WTC11 (cell line): ENCODE measurements at regions not wholly inside any gene's neighbourhood (a gene's known extent, or its start where the extent isn't known, plus 50 kb on each side); places are given as distances from the start of the nearest gene placed in this dataset.
"Not testable (repeated sequence)": the region's sequence is repeated elsewhere in the genome, so short reads cannot be mapped to it uniquely, and the experiment has no call there.

Experiments used
- ATAC-seq: fragments of 200-7000 bp; cut with Tn5 transposase; 2 replicates; pipeline ENCODE4 v1.10.0; 2021; ENCODE audit warnings: mild to moderate bottlenecking, moderate library complexity
- CTCF ChIA-PET: fragments of 300-600 bp; sonication (Branson Sonifier 250); formaldehyde crosslinking; loops from one replicate; lab custom pipeline; 2021; ENCODE audit warnings: antibody characterized with exemption; lab: Charles Lee
- POLR2A ChIA-PET: fragments of 350-600 bp; sonication (Branson Sonifier 250); formaldehyde crosslinking; loops from one replicate; lab custom pipeline; 2021; ENCODE audit warnings: antibody characterized with exemption; lab: Charles Lee
- DNase-seq: peaks from one replicate; pipeline ENCODE4 v3.0.0; 2021; ENCODE audit warnings: low spot score
- H3K27ac Mint-ChIP-seq: 2 replicates; pipeline ENCODE4 v1.8.0; 2021; ENCODE audit warnings: mixed read lengths
- H3K27me3 Mint-ChIP-seq: 2 replicates; pipeline ENCODE4 v1.8.0; 2021; ENCODE audit warnings: low read depth, mild to moderate bottlenecking, moderate library complexity, mixed read lengths
- H3K36me3 Mint-ChIP-seq: 2 replicates; pipeline ENCODE4 v1.8.0; 2021; ENCODE audit warnings: mixed read lengths
- H3K4me1 Mint-ChIP-seq: 2 replicates; pipeline ENCODE4 v1.8.0; 2022; ENCODE audit warnings: mixed read lengths
- H3K4me3 Mint-ChIP-seq: 2 replicates; pipeline ENCODE4 v1.8.0; 2021; ENCODE audit warnings: mild to moderate bottlenecking, moderate library complexity, mixed read lengths
- H3K9me3 Mint-ChIP-seq: 2 replicates; pipeline ENCODE4 v1.8.0; 2021; ENCODE audit warnings: mixed read lengths
- ATF6 ChIP-seq: sonication (generic); formaldehyde crosslinking; IDR thresholded peaks from 2 replicates; pipeline ENCODE4 v1.8.1; 2023; ENCODE audit warnings: mild to moderate bottlenecking, missing genetic modification reagents
- ETV6 ChIP-seq: sonication (generic); formaldehyde crosslinking; IDR thresholded peaks from 2 replicates; pipeline ENCODE4 v1.8.1; 2022; ENCODE audit warnings: mild to moderate bottlenecking, missing genetic modification reagents
- GTF2I ChIP-seq: fragments of 250-450 bp; sonication (Bioruptor Pico); conservative IDR thresholded peaks from 2 replicates; pipeline ENCODE4 v1.4.0; 2021; ENCODE audit warnings: mild to moderate bottlenecking
- IRF1 ChIP-seq: sonication (generic); formaldehyde crosslinking; IDR thresholded peaks from 2 replicates; pipeline ENCODE4 v1.8.0; 2023; ENCODE audit warnings: missing genetic modification reagents
- MAX ChIP-seq: sonication (generic); formaldehyde crosslinking; IDR thresholded peaks from 2 replicates; pipeline ENCODE4 v1.8.0; 2022; ENCODE audit warnings: mild to moderate bottlenecking, missing genetic modification reagents
- MYBL2 ChIP-seq: sonication (generic); formaldehyde crosslinking; IDR thresholded peaks from 2 replicates; pipeline ENCODE4 v1.8.1; 2023; ENCODE audit warnings: mild to moderate bottlenecking, moderate library complexity, missing genetic modification reagents
- PRRX2 ChIP-seq: fragments of 250-450 bp; sonication (Bioruptor Pico); IDR thresholded peaks from 2 replicates; pipeline ENCODE4 v1.8.0; 2021; ENCODE audit warnings: mild to moderate bottlenecking
- SMAD3 ChIP-seq: sonication (generic); formaldehyde crosslinking; IDR thresholded peaks from 2 replicates; pipeline ENCODE4 v1.8.0; 2022; ENCODE audit warnings: missing genetic modification reagents, mild to moderate bottlenecking, borderline replicate concordance
- STAT6 ChIP-seq: sonication (generic); formaldehyde crosslinking; conservative IDR thresholded peaks from 2 replicates; pipeline ENCODE4 v1.8.1; 2023; ENCODE audit warnings: mild to moderate bottlenecking, low read depth, missing genetic modification reagents, moderate library complexity
- ZBTB21 ChIP-seq: sonication (generic); formaldehyde crosslinking; IDR thresholded peaks from 2 replicates; pipeline ENCODE4 v1.8.1; 2023; ENCODE audit warnings: mild to moderate bottlenecking, missing genetic modification reagents, borderline replicate concordance
- ZNF121 ChIP-seq: sonication (generic); formaldehyde crosslinking; IDR thresholded peaks from 2 replicates; pipeline ENCODE4 v1.8.0; 2023; ENCODE audit warnings: missing genetic modification reagents
- ZNF232 ChIP-seq: sonication (generic); formaldehyde crosslinking; IDR thresholded peaks from 2 replicates; pipeline ENCODE4 v1.8.0; 2022; ENCODE audit warnings: mild to moderate bottlenecking, missing genetic modification reagents
- ZNF263 ChIP-seq: sonication (generic); formaldehyde crosslinking; IDR thresholded peaks from 2 replicates; pipeline ENCODE4 v1.8.1; 2022; ENCODE audit warnings: low read depth, mild to moderate bottlenecking, moderate library complexity, missing genetic modification reagents
- ZNF317 ChIP-seq: sonication (generic); formaldehyde crosslinking; IDR thresholded peaks from 2 replicates; pipeline ENCODE4 v1.8.1; 2023; ENCODE audit warnings: low read depth, mild to moderate bottlenecking, moderate library complexity, missing genetic modification reagents, borderline replicate concordance
- ZNF396 ChIP-seq: fragments of 250-450 bp; sonication (Bioruptor Pico); IDR thresholded peaks from 2 replicates; pipeline ENCODE4 v1.8.0; 2021; ENCODE audit warnings: mild to moderate bottlenecking, moderate library complexity, borderline replicate concordance
- ZSCAN18 ChIP-seq: fragments of 250-450 bp; sonication (Bioruptor Pico); IDR thresholded peaks from 2 replicates; pipeline ENCODE4 v2.1.2; 2022; ENCODE audit warnings: mild to moderate bottlenecking, moderate library complexity

GRCh38 chr22:22791438-22792181 is 96.0 kb upstream of the IGLL5 start:
- Mint-ChIP-seq H3K4me3 (no peak overlapping the region), H3K4me1 (no peaks in the 10 kb centered on the region), H3K27me3 (peaks cover 89% of the 10 kb centered on the region), H3K27ac (no peak overlapping the region), H3K36me3 (no peaks in the 10 kb centered on the region), H3K9me3 (no peaks in the 10 kb centered on the region)
- DNase-seq = no peak
- ChIA-PET CTCF (interaction anchor here (1.5 to 7.0 kb wide), 5 partner anchors 11 to 163 kb away, joined by 5 to 94 read pairs (median 9); no protein-coding TSS in a partner anchor), POLR2A (no interaction called here)
- TF ChIP-seq ZNF263 (CRISPR knock-in tag) = no peak
- TF ChIP-seq SMAD3 = no peak
- TF ChIP-seq ATF6 (CRISPR knock-in tag) = no peak
- TF ChIP-seq STAT6 (CRISPR knock-in tag) = no peak
- no peak for TF ChIP-seq ZNF317 (CRISPR knock-in tag)
- TF ChIP-seq ZNF121 (CRISPR knock-in tag) = no peak
- no peak for ATAC-seq

GRCh38 chr22:22792205-22792786 is 95.3 kb upstream of the IGLL5 start:
- H3K9me3 Mint-ChIP-seq, H3K4me1 Mint-ChIP-seq, H3K4me3 Mint-ChIP-seq, H3K36me3 Mint-ChIP-seq, ATAC-seq, DNase-seq, POLR2A ChIA-PET, H3K27ac Mint-ChIP-seq: not testable (repeated sequence)
- CTCF ChIA-PET = interaction anchor here (0.6 to 2.0 kb wide), 6 partner anchors 10 to 163 kb away, joined by 3 to 12 read pairs (median 6); no protein-coding TSS in a partner anchor
- peaks cover 89% of the 10 kb centered on the region for H3K27me3 Mint-ChIP-seq

GRCh38 chr22:22795639-22796038 is 92.0 kb upstream of the IGLL5 start:
- H3K27ac Mint-ChIP-seq, ATAC-seq, H3K4me1 Mint-ChIP-seq, POLR2A ChIA-PET, H3K9me3 Mint-ChIP-seq, H3K36me3 Mint-ChIP-seq, DNase-seq, H3K4me3 Mint-ChIP-seq: not testable (repeated sequence)
- H3K27me3 Mint-ChIP-seq = peaks cover 99% of the 10 kb centered on the region
- CTCF ChIA-PET = interaction anchor here (0.9 to 2.1 kb wide), 2 partner anchors 42 to 88 kb away, joined by 3 to 5 read pairs; no protein-coding TSS in a partner anchor

GRCh38 chr22:22796724-22797123 is 90.9 kb upstream of the IGLL5 start:
- ChIA-PET POLR2A (no interaction called here), CTCF (interaction anchor here (0.7 to 2.1 kb wide), 2 partner anchors 87 to 130 kb away, joined by 3 to 5 read pairs; no protein-coding TSS in a partner anchor)
- no peak overlapping the region for H3K27ac Mint-ChIP-seq
- no peak for DNase-seq
- no peak for ATAC-seq
- peaks cover 5% of the 10 kb centered on the region; the same call in 1 of the 2 replicates for H3K4me1 Mint-ChIP-seq
- no peak overlapping the region for H3K4me3 Mint-ChIP-seq
- peaks cover 98% of the 10 kb centered on the region for H3K27me3 Mint-ChIP-seq
- no peaks in the 10 kb centered on the region for H3K36me3 Mint-ChIP-seq
- no peaks in the 10 kb centered on the region for H3K9me3 Mint-ChIP-seq
- TF ChIP-seq GTF2I (CRISPR knock-in tag) (no peak), PRRX2 (no peak), MYBL2 (no peak), ZNF317 (CRISPR knock-in tag) (no peak), ETV6 (CRISPR knock-in tag) (no peak), ZBTB21 (CRISPR knock-in tag) (no peak), ZSCAN18 (CRISPR knock-in tag) (no peak), MAX (no peak), ZNF396 (CRISPR knock-in tag) (no peak), ZNF232 (CRISPR knock-in tag) (no peak), IRF1 (CRISPR knock-in tag) (no peak)
- TF ChIP-seq, all 79 proteins: peak for 0
